ENCODE measurements at regions not wholly inside any gene's neighbourhood (a gene's known extent, or its start where the extent isn't known, plus 50 kb on each side); places are given as distances from the start of the nearest gene placed in this dataset.

DNA sequence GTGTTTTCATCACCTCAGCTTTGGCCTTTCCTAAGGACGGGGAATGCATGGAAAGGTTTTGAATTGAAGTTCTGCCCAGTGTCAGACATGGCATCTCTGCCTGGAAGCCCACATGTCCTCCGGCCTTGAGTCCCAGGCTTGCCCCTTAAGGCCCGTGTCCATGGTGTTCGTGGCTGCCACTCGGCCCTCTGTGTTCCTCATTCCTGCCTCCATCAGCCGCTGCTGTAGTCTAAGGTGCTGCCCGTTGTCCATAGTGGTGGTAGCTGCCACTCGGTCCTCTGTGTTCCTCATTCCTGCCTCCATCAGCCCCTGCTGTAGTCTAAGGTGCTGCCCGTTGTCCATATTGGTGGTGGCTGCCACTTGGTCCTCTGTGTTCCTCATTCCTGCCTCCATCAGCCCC, 180.7 kb upstream of the SHH start:
- DNase-seq = no peak
- in situ Hi-C loops (cut with MboI; ENCODE audit: low pct_unique_long_range_greater_than_20kb, low sequenced_read_pairs) = no loop called here

DNA sequence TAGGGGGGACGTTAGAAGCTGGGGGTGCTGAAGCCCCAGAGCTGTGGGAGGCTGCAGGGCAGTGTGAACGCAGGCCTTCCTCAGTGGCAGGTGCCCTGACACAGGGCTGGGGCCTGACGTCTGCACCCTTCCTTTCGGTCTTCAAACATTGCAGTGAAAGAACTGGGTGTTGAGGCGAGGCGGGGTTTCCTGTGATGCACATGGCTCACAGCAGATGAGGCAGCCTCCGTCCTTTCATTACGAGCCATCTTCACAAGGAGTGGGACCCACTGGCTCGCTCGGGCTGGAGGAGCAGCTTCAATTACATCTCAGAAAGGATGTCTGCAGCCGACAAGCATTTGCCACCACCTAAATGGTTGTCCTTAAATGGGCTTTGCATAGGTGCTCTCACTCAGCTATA, 180.3 kb upstream of the SHH start:
- in situ Hi-C loops (cut with MboI; ENCODE audit: low pct_unique_long_range_greater_than_20kb, low sequenced_read_pairs) = no loop called here
- no peak for DNase-seq

DNA sequence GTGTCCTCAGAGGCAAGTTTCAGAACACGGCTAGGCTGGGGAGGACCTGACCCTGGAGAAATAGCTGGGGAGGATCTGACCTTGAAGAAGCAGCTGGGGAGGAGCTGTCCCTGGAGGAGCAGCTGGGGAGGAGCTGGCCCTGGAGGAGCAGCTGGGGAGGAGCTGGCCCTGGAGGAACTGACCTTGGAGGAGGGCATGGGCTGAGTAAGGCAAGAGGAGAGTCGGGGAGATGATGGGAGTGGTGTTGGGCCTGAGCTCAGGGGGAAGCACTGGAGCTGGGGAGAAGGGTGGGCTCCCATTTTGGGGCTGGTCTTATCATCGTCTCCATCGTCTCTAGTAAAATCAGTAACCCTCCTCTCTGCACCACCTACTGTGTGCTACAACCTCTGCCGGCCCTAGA, 179.8 kb upstream of the SHH start:
- no peak for DNase-seq
- in situ Hi-C loops (cut with MboI; ENCODE audit: low pct_unique_long_range_greater_than_20kb, low sequenced_read_pairs) = no loop called here

DNA sequence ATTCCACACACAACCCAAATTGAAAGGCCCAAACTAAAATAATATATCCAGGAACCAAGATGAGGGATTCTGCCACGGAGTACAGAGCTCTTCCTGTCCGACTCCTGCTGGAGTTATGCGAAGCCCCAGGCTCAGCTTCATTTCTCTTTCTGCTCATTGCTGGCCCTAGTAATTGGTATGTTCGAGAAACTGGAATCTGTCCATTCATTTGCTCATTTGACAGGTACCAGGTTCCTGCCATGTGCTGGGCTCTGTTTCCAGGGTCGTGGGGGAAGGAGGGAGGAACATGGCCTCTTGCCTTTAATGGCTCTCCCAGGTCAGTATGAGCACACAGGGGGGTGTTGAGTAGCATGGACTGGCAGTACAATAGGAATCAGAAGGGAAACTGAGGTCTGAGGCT, 179.2 kb upstream of the SHH start:
- in situ Hi-C loops (cut with MboI; ENCODE audit: low pct_unique_long_range_greater_than_20kb, low sequenced_read_pairs) = no loop called here
- no peak for DNase-seq

DNA sequence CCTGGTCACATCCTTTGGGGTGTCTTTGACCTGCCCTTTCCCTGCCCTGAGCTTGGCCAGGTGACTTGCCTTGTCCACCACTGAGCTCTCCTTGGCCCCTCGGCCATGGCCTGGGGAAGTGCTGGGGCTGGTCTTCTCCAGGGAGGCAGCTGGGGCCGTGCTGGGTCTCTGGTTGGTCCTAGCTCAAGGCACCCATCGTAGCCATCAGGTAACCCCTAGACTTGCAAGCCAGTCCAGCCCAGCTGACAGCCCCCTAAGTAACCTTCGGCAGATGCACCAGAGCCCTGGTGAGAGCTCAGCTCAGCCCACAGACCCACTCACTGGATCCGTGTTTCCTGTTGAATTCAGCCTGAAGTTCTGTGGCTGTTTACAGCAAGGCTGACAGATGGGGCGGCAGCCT, 176.2 kb upstream of the SHH start:
- no peak for DNase-seq
- in situ Hi-C loops (cut with MboI; ENCODE audit: low pct_unique_long_range_greater_than_20kb, low sequenced_read_pairs) = no loop called here

DNA sequence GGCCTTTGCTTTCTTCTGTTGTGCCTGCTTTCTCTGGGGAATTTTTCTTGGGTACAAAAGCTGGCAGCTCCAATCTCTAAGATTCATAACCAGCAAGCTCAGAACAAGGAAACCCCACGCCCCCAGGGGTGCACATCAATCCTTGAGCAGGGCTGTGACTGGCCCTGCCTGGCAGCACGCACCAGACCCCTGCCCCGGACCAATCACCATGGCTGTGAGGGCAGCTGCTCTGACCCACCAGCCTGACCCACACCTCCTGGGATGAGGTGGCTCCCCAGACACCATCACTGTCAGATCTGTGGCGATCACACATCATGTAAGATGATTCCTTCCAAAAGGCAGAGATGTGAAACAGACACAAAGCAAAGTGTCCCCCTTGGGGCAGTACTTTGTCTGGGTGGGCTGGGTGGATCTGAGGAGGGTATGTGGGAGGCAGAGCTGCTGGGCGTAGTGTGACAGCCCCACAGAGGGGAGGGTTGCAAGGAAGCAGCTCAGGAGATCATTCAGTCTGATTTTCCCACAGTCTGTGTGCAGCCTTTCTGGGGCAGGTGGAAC, 175.5 kb upstream of the SHH start:
- no peak for DNase-seq
- in situ Hi-C loops (cut with MboI; ENCODE audit: low pct_unique_long_range_greater_than_20kb, low sequenced_read_pairs) = no loop called here

DNA sequence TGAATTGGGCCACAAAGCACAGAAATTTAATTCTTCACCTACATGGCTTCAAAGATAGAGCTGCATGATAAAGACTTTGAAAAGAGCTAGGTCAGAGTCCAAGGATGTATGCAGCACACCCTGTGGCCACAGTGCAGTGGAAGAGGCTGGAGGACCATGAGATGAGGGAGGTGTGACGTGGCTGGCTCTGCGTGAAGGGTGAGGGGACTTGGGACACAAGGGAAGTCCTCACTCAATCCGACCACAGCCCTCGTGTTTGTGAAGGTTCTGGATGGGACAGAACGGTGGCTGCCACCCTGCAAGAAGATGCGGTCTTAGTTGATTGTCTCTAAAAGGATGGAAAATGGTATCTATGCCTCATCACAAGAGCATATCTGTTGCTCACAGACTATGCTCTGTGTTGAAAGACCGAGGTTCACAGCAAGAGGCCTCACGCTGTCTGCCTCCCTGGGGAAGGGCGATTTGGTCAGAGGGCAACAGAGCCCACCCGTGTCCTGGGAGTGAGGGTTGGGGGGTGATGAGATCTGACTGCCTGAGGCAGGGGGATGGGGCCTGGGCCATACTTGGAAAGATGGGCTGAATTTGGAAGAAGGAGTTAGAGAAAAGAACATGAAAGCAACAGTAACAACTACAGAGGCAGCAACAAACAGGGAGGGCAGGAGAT, 174.4 kb upstream of the SHH start:
- DNase-seq = no peak
- in situ Hi-C loops (cut with MboI; ENCODE audit: low pct_unique_long_range_greater_than_20kb, low sequenced_read_pairs) = no loop called here

DNA sequence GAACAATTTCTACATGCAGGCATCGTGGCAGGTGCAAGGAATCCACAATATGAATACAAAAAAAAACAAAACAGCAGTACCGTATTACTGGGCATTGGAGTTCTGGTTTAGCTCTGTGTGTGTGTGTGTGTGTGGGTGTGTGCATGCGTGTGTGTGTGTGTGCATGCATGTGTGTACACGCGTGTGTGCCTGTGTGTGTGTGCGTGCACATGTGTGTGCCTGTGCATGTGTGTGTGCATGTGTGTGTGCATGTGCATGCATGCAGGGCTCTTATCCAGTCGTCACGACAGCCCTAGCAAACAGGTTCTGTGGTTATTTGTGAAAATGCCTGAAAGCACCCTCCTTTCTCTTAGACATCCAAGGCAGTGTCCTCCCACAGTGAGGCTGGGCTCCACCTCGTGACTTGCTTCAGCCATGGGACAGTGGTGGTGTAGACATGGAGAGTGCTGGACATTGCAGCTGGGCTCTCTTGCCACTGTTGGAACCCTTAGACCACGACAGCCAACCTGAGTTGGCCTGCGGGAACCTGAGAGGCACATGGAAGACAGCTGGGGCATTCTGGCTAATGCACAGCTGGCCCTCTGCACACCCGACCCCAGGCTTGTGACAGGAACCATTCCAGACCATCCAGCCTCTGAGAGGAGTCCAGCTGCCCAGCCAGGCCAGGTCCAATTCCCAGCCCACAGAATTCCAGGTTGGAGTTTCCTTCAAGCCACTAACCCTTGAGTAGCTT, 173.4 kb upstream of the SHH start:
- in situ Hi-C loops (cut with MboI; ENCODE audit: low pct_unique_long_range_greater_than_20kb, low sequenced_read_pairs) = no loop called here
- DNase-seq = no peak

DNA sequence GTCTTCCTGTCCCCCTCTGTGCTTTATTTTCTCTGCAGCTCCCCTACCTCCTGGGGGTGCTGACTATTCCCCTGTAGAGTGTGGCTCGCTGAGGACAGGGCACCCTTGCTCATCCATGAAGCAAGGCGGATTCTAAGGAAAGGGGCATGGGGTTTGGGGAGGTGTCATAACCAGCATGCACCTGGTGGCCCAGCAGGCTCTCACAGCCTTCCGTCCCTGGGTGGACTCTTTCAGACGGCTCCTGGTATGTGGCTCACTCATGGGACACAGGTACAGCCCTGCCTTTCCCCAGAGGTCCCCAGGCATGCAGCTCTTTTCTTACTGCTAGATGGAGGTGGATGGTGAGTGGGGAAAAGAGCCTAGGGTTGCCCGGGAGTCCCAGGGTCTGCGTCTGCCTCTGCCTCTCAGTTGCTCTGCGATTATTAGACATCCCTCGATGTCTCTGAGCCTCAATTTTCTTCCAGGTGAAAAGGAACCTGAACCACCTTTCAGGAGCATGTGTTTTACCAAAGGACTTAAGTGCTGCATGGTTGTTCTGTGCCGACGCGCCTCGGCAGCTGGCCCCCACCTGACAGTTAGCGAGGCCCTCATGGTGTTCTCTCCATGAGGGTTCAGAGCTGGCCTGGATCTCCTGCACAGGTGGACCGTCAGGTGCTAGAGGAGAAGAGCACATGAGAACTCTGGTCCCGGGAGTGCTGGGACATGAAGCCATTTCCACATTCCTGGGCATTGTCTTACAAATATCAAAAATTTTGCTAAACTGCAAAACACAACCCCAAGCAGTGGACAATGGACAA, 172.5 kb upstream of the SHH start:
- in situ Hi-C loops (cut with MboI; ENCODE audit: low pct_unique_long_range_greater_than_20kb, low sequenced_read_pairs) = no loop called here
- no peak for DNase-seq

DNA sequence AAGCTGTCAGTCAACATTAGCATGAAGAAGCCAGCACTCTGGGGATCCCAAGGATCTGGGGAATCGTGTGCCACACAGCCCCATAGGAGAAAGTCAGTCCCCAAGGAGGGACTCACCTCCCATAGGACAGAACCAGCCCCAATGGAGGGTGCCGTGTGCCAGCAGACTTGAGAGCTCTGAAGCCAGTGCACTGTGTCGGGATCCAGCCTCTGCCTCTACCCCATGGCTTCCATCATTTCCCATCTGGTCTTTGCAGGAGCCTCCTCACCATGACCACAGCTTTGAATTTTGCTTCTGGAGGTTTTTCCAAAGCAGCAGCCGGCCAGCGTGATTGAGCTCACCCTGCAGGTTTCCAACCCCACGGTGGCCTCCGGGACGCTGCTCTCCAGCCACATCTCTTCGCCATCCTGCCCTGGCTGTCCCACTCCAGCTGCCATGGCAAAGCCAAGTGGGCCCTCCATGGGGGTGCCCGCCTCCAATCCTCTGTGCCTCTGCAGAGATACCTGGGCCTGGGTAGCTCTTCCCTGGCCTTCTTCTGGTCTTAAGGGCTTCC, 171.8 kb upstream of the SHH start:
- no peak for DNase-seq
- in situ Hi-C loops (cut with MboI; ENCODE audit: low pct_unique_long_range_greater_than_20kb, low sequenced_read_pairs) = no loop called here

DNA sequence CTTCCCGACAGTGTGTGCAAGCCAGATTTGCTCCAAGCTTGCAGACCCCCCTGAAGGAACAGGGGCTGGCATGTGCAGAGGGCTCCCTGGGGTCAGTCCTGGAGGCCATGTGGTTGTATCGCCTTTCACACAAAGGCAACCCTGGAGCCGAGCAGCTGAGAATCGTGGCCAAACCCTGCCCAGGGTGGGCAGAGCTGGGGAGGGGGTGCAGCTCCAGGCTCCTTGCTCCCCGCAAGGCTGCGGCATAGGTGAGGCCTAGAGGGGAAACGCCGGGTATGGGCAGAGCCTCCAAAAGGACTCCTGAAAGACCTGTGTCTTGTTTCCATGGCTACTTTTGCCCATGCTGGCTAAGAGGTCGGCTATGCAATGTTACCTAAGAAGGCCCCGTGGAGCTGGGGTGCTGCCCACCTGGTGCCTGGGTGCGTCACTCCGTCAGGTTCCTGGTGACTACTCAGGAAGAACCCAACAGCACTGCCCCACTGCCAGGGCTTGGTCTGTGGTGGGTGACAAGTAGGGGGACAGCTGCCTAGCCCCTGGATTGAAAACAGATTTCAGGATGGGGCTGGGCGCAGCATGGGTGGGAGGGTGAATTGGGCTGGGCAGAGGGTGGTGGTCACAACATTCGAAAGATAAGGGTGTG, 171.0 kb upstream of the SHH start:
- no peak for DNase-seq
- in situ Hi-C loops (cut with MboI; ENCODE audit: low pct_unique_long_range_greater_than_20kb, low sequenced_read_pairs) = no loop called here

DNA sequence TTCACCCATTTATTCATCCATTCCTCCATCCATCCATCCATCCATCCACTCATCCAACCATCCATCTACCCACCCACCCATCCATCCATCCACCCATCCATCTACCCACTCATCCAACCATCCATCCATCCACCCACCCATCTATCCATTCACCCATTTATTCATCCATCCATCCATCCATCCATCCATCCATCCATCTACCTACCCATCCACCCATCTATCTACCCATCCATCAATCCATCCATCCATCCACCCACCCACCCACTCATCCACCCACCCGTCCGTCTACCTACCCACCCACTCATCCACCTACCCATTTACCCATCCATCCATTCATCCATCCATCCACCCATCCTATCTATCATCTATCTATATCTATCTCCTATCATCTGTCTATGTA, 169.4 kb upstream of the SHH start:
- in situ Hi-C loops (cut with MboI; ENCODE audit: low pct_unique_long_range_greater_than_20kb, low sequenced_read_pairs) = no loop called here
- DNase-seq = no peak

DNA sequence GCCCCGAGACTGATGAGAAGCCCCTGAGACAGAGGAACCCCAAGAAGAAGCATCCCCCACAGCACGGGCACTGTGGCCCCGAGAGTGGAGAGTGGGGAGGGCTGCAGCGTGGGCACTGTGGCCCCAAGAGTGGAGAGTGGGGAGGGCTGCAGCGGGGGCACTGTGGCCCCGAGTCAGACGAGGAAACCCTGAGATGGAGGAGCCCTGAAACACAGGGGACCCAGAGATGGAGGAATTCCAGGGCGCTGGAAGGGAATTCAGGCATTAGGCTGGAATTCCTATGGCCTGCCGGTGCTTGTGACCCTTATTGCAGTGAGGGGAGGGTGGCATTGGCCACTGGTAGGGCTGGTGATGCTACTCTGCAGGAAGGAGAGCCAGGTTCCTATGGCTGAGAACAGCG, 168.6 kb upstream of the SHH start:
- no peak for DNase-seq
- in situ Hi-C loops (cut with MboI; ENCODE audit: low pct_unique_long_range_greater_than_20kb, low sequenced_read_pairs) = no loop called here

DNA sequence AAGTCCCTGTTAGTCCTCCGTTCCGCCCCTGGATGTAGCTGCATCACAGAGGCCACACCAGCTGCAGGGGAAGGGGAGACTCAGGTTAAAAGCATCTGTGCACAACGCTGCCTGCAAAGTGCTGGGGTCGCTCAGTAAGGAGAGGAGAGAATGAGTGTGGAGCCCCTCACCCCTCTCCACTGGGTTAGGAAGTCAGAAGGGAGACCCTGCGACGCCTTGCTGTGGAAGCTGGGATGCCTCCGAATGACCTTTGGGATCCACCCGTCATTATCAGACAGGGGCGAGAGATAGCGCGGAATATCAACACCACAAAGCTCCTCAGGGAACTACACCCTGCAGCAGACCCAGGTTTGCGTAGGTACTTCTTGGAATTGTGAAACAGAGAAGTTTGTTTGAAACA, 167.7 kb upstream of the SHH start:
- in situ Hi-C loops (cut with MboI; ENCODE audit: low pct_unique_long_range_greater_than_20kb, low sequenced_read_pairs) = no loop called here

DNA sequence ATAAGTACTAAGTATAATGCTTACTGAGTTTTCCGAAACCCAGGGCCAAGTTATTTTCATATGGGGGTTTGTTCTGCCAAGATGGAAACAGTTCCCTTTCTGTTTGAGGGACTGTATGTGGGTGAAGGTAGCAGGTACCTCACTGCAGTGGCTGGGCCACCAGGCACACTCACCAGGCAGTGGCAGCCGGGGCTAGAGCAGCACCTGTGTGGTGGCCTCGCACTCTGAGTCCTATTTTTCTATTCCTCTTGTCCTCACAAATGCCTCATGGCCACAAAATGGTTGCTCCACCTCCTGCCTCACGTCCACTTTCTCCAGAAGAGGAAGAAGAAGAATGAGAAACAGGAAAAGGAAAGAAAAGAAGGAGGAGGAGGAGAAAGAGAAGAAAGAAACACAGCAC, 167.3 kb upstream of the SHH start:
- in situ Hi-C loops (cut with MboI; ENCODE audit: low pct_unique_long_range_greater_than_20kb, low sequenced_read_pairs) = no loop called here
- DNase-seq = no peak

More for the DNA sequence above, 167.7 kb upstream of the SHH start:
- no peak for DNase-seq

DNA sequence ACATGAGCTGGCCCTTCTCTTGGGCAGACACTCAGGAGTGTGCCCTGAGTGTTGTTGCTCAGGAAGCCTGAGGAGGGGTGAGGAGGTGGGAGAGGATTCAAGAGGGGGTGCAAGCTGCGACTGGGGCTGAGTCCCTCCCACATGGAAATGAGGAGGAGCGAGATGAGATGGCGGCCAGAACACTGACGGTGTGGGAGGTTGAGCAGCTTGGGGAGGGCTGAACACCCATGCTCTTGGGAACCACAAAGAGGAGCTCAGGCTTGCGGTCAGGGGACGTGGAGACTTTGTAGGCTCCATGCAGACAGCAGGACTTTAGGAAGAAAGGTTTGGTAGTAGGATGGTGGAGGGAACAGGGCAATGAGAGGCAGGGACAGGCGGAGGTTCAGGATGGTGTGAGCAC, 163.2 kb upstream of the SHH start:
- in situ Hi-C loops (cut with MboI; ENCODE audit: low pct_unique_long_range_greater_than_20kb, low sequenced_read_pairs) = no loop called here
- no peak for DNase-seq

DNA sequence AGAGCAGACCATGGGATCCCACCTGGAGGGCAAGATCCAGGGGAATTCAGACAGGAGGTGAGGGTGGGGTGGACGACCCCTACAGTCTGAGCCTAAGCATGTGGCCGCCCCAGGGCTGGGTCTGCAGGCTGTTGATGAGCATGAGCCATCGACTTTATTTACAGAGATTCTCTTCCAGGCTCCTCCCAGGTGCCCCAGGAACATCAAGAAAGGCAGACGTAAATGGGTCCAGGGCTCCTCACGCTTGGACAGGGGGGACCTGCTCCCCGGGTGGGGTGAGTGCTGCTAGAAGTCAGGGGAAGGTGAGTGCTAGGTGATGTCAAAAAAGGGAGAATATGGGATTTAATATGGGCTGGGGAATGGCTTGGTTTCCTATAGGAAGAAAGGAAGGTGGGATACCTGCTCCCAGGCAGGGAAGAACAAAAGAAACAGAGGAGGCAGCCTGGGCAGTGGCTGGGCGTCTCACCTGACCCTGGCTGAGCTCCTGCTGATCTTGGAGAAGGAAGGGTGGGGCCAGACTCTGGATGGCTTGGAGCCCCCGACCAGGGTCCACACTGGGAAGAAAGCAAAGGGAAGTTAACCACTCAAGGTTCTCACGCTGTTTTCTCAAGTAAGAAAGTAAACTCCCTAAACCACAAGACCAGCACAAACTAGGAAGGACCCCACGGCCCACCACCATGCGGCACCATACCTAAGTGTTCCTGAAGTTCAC, 162.1 kb upstream of the SHH start:
- in situ Hi-C loops (cut with MboI; ENCODE audit: low pct_unique_long_range_greater_than_20kb, low sequenced_read_pairs) = no loop called here

DNA sequence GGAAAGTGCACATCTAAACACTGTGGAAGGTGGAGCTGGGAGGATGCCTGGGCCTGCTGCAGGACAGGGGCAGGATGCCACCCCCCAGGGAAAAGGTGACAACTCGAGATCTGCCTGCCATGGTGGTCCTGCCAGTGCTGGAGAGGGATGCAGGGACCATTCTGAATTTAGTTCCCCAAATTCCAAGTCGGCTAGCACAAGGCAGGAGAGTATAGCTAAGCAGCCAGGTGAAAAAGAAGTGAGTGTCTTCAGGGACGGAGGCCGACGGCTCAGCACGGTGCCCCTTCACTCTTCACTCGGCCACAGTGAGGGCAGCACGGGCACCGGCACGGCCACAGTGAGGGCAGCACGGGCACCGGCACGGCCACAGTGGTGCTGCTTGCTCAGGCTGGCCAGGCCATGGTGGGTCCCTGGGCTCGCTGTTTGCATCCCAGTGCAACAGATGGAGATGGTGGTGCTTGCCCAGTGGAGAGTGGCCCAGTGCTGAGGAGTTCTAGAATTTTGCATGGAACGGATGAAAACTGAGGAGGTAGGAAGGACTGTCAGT, 161.3 kb upstream of the SHH start:
- in situ Hi-C loops (cut with MboI; ENCODE audit: low pct_unique_long_range_greater_than_20kb, low sequenced_read_pairs) = no loop called here
- DNase-seq = no peak

More for the DNA sequence above, 162.1 kb upstream of the SHH start:
- no peak for DNase-seq

Measured in KBM-7 (cell line).